HFFc6 (cell line): ENCODE measurements at regions not wholly inside any gene's neighbourhood (a gene's known extent, or its start where the extent isn't known, plus 50 kb on each side); places are given as distances from the start of the nearest gene placed in this dataset.

ENCODE experiments used
- DNase-seq: peaks from one replicate; pipeline ENCODE4 v3.0.0-alpha.2; 2018
- H3K27ac Mint-ChIP-seq: 2 replicates; pipeline ENCODE4 v1.8.0; 2020; ENCODE audit warnings: mild to moderate bottlenecking, mixed read lengths
- H3K27me3 Mint-ChIP-seq: 2 replicates; pipeline ENCODE4 v1.8.0; 2021; ENCODE audit warnings: mild to moderate bottlenecking, moderate library complexity, mixed read lengths; ENCODE audit not compliant: insufficient read depth
- H3K36me3 Mint-ChIP-seq: 2 replicates; pipeline ENCODE4 v1.8.0; 2021; ENCODE audit warnings: low read depth, mixed read lengths
- H3K4me1 Mint-ChIP-seq: 2 replicates; pipeline ENCODE4 v1.8.0; 2020; ENCODE audit warnings: low read depth, mixed read lengths
- H3K4me3 Mint-ChIP-seq: 2 replicates; pipeline ENCODE4 v1.8.0; 2020; ENCODE audit warnings: mild to moderate bottlenecking, moderate library complexity, mixed read lengths
- H3K9me3 Mint-ChIP-seq: 2 replicates; pipeline ENCODE4 v1.8.0; 2020; ENCODE audit warnings: mild to moderate bottlenecking, mixed read lengths
- CTCF ChIP-seq: fragments of 200-600 bp; sonication (generic); IDR thresholded peaks from 2 replicates; pipeline ENCODE4 v1.5.0; 2021; ENCODE audit warnings: antibody characterized with exemption, mild to moderate bottlenecking

DNA sequence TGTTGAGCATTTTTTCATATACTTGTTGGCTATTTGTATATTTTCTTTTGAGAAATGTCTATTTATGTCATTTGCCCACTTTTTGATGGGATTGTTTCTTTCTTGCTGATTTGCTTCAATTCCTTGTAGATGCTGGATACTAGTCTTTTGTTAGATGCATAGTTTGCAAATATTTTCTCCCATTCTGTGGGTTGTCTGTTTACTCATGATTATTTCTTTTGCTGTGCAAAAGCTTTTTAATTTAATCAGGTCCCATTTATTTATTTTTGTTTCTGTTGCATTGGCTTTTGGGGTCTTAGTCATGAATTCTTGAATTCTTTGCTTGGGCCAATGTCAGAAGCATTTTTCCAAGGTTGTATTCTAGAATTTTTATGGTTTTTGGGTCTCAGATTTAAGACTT lies 251.7 kb downstream of the WNT5A start:
- TF ChIP-seq CTCF, result no peak
- H3K9me3 Mint-ChIP-seq, result no peaks in the 10 kb centered on the region
- no peaks in the 10 kb centered on the region for H3K36me3 Mint-ChIP-seq
- H3K27me3 Mint-ChIP-seq, result peaks cover 5% of the 10 kb centered on the region; the same call in 1 of the 2 replicates
- H3K4me1 Mint-ChIP-seq, result peaks cover 18% of the 10 kb centered on the region; the same call in 1 of the 2 replicates
- H3K27ac Mint-ChIP-seq, result no peak overlapping the region
- no peak overlapping the region for H3K4me3 Mint-ChIP-seq
- no peak for DNase-seq

GRCh38 chr3:55226696-55227095 lies 260.4 kb downstream of the WNT5A start:
- H3K27me3 Mint-ChIP-seq, result peaks cover 5% of the 10 kb centered on the region; the same call in 1 of the 2 replicates
- no peak overlapping the region for H3K4me3 Mint-ChIP-seq
- no peak for DNase-seq
- peaks cover 13% of the 10 kb centered on the region for H3K4me1 Mint-ChIP-seq
- TF ChIP-seq CTCF, result no peak
- no peak overlapping the region for H3K27ac Mint-ChIP-seq
- no peaks in the 10 kb centered on the region for H3K9me3 Mint-ChIP-seq
- peaks cover 1% of the 10 kb centered on the region; the same call in 1 of the 2 replicates for H3K36me3 Mint-ChIP-seq

DNA sequence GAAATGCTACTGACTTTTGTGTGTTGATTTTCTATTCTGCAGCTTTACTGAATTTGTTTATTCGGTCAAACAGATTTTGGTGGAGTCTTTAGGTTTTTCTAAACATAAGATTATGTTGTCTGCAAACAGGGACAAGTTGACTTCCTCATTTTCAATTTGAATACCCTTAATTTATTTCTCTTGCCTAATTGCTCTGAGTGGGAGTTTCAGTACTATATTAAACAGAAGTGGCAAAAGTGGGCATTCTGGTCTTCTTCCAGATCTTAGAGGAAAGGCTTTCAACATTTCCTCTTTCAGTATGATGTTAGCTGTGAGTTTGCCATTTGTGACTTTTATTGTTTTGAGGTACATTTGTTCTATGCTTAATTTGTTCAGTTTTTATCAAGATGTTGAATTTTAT lies 268.5 kb downstream of the WNT5A start:
- no peak for DNase-seq
- H3K27me3 Mint-ChIP-seq, result no peaks in the 10 kb centered on the region
- H3K36me3 Mint-ChIP-seq, result peaks cover 22% of the 10 kb centered on the region
- TF ChIP-seq CTCF, result no peak
- peaks cover 5% of the 10 kb centered on the region; the same call in 1 of the 2 replicates for H3K4me1 Mint-ChIP-seq
- H3K27ac Mint-ChIP-seq, result no peak overlapping the region
- H3K4me3 Mint-ChIP-seq, result no peak overlapping the region
- peaks cover 12% of the 10 kb centered on the region; the same call in 1 of the 2 replicates for H3K9me3 Mint-ChIP-seq

DNA sequence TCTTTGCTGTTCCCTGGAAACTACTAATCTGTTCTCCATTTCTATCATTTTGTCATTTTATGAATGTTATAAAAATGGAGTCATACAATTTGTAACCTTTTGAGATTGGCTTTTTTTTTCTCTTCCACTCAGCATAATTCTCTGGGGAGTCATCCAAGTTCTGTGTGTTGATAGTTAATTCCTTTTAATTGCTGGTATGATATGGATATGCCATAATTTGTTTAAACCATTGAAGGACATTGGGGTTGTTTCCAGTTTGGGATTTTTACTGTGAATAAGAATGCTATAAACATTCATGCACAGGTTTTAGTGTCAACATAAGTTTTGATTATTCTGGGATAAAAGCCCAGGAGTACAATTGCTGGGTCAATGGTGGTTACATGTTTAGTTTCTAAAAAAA lies 279.4 kb downstream of the WNT5A start:
- Mint-ChIP-seq H3K4me3 (no peak overlapping the region), H3K9me3 (peaks cover 10% of the 10 kb centered on the region), H3K4me1 (peaks cover 26% of the 10 kb centered on the region), H3K27me3 (no peaks in the 10 kb centered on the region; the same call in 1 of the 2 replicates), H3K36me3 (peaks cover 10% of the 10 kb centered on the region; the same call in 1 of the 2 replicates), H3K27ac (no peak overlapping the region)
- no peak for DNase-seq
- no peak for TF ChIP-seq CTCF

GRCh38 chr3:55205990-55206389 lies 278.1 kb upstream of the LRTM1 start:
- Mint-ChIP-seq H3K27me3 (no peaks in the 10 kb centered on the region; the same call in 1 of the 2 replicates), H3K9me3 (peaks cover 10% of the 10 kb centered on the region), H3K36me3 (peaks cover 10% of the 10 kb centered on the region; the same call in 1 of the 2 replicates), H3K4me1 (peaks cover 42% of the 10 kb centered on the region), H3K4me3 (no peak overlapping the region), H3K27ac (no peak overlapping the region)
- DNase-seq, result no peak
- no peak for TF ChIP-seq CTCF

- Mint-ChIP-seq H3K9me3 (no peaks in the 10 kb centered on the region), H3K36me3 (no peaks in the 10 kb centered on the region), H3K27me3 (no peaks in the 10 kb centered on the region; the same call in 1 of the 2 replicates), H3K4me1 (peaks cover 47% of the 10 kb centered on the region), H3K4me3 (no peak overlapping the region), H3K27ac (no peak overlapping the region; the same call in 1 of the 2 replicates)
- TF ChIP-seq CTCF, result no peak
- no peak for DNase-seq
Measured at GRCh38 chr3:55204417-55204816, 276.6 kb upstream of the LRTM1 start.
